HL-60 (cell line): ENCODE measurements at regions not wholly inside any gene's neighbourhood (a gene's known extent, or its start where the extent isn't known, plus 50 kb on each side); places are given as distances from the start of the nearest gene placed in this dataset.

ENCODE experiments used
- DNase-seq, 2 experiments: peaks; one replicate each; pipeline ENCODE4 v3.0.0-alpha.2; 2010 to 2020; ENCODE audit warnings: low read depth in 1 of 2, low spot score in 1 of 2
- H3K27ac ChIP-seq: fragments of 250-450 bp; sonication (Bioruptor Pico); replicated peaks from 2 replicates; pipeline ENCODE4 v1.5.1; 2020; ENCODE audit warnings: mild to moderate bottlenecking, moderate library complexity
- H3K27me3 ChIP-seq: fragments of 250-450 bp; sonication (Bioruptor Pico); 2 replicates; pipeline ENCODE4 v1.5.1; 2021; ENCODE audit warnings: mild to moderate bottlenecking, moderate library complexity; ENCODE audit not compliant: insufficient read depth, poor library complexity, severe bottlenecking
- H3K4me3 ChIP-seq: replicated peaks from 2 replicates; pipeline ENCODE4 v1.5.1; 2011; ENCODE audit warnings: mild to moderate bottlenecking, control low read depth, low read length; ENCODE audit not compliant: insufficient read depth
- CTCF ChIP-seq: IDR thresholded peaks from one replicate; pipeline ENCODE4 v1.5.1; 2011; ENCODE audit warnings: low read length, control low read depth, inconsistent platforms; ENCODE audit not compliant: insufficient read depth
- GABPA ChIP-seq: IDR thresholded peaks from 2 replicates; pipeline ENCODE4 v1.6.1; 2012; ENCODE audit warnings: low read depth
- POLR2AphosphoS5 ChIP-seq: IDR thresholded peaks from 2 replicates; pipeline ENCODE4 v1.6.1; 2012; ENCODE audit warnings: low read depth
- REST ChIP-seq: IDR thresholded peaks from 2 replicates; pipeline ENCODE4 v1.6.1; 2012; ENCODE audit warnings: low read depth; ENCODE audit not compliant: insufficient replicate concordance
- SPI1 ChIP-seq: IDR thresholded peaks from 2 replicates; pipeline ENCODE4 v1.6.1; 2012; ENCODE audit warnings: low read depth, mild to moderate bottlenecking, borderline replicate concordance

GRCh38 chr5:107020626-107021025 is 650.1 kb downstream of the EFNA5 start:
- no peaks in the 10 kb centered on the region for H3K27me3 ChIP-seq
- no peak overlapping the region for H3K4me3 ChIP-seq
- no peak overlapping the region for H3K27ac ChIP-seq
- no peak for DNase-seq
- TF ChIP-seq REST (no peak), GABPA (no peak), CTCF (no peak), SPI1 (no peak)

GRCh38 chr5:107017616-107018015 is 653.1 kb downstream of the EFNA5 start:
- no peaks in the 10 kb centered on the region for H3K27me3 ChIP-seq
- no peak overlapping the region for H3K4me3 ChIP-seq
- TF ChIP-seq GABPA (no peak), SPI1 (no peak), CTCF (no peak), POLR2AphosphoS5 (no peak), REST (no peak)
- DNase-seq = no peak
- no peak overlapping the region for H3K27ac ChIP-seq

- no peak overlapping the region for H3K27ac ChIP-seq
- DNase-seq = no peak
- TF ChIP-seq SPI1 (no peak), POLR2AphosphoS5 (no peak), REST (no peak), GABPA (no peak), CTCF (no peak)
- H3K4me3 ChIP-seq = no peak overlapping the region
- H3K27me3 ChIP-seq = no peaks in the 10 kb centered on the region
Observed at GRCh38 chr5:107012371-107012770, 658.4 kb downstream of the EFNA5 start.
